ENCODE measurements at regions not wholly inside any gene's neighbourhood (a gene's known extent, or its start where the extent isn't known, plus 50 kb on each side); places are given as distances from the start of the nearest gene placed in this dataset.

- Histone ChIP-seq H4K20me1 (replicated peaks; ENCODE audit: control insufficient read depth, extremely low read depth, insufficient read depth, low read length) (no peaks in the 10 kb centered on the region), H3K9ac (replicated peaks; ENCODE audit: extremely low read depth, insufficient read depth, low read length) (no peak overlapping the region), H3K9me3 (replicated peaks; ENCODE audit: control insufficient read depth, insufficient read depth, low read length) (no peaks in the 10 kb centered on the region), H3K27me3 (ENCODE audit: control insufficient read depth in 2 of 2, insufficient read depth in 2 of 2, low read length in 2 of 2) (peaks cover 0 to 3% of the 10 kb centered on the region in 2 experiments), H3K4me3 (replicated peaks in 1 of 3; ENCODE audit: insufficient read depth in 1 of 3, low read depth in 1 of 3, low read length in 3 of 3) (no peak overlapping the region), H3K27ac (ENCODE audit: insufficient read depth, low read depth, low read length) (no peak overlapping the region), H3K4me2 (ENCODE audit: insufficient read depth, low read length) (no peak overlapping the region), H3K4me1 (ENCODE audit: control insufficient read depth, extremely low read depth, insufficient read depth, low read length) (no peaks in the 10 kb centered on the region), H2AFZ (ENCODE audit: low read depth, low read length) (no peak overlapping the region), H3K36me3 (ENCODE audit: control insufficient read depth in 2 of 2, extremely low read depth in 1 of 2, insufficient read depth in 2 of 2, low read length in 2 of 2) (no peaks in the 10 kb centered on the region), H3K9me1 (replicated peaks; ENCODE audit: control insufficient read depth, extremely low read depth, insufficient read depth, low read length) (no peaks in the 10 kb centered on the region), H3K79me2 (ENCODE audit: control insufficient read depth, insufficient read depth, low read length) (no peaks in the 10 kb centered on the region)
- BruUV-seq (replicated peaks): no TSS peak
- no peak for TF ChIP-seq POLR2AphosphoS5 (IDR thresholded peaks at IDR 0.05; ENCODE audit: insufficient read depth, low read depth, low read length)
- TF ChIP-seq GATA2 (IDR thresholded peaks at IDR 0.05; ENCODE audit: insufficient read depth, insufficient read length, low read depth, low read length): no peak
- no peak for TF ChIP-seq EZH2 (IDR thresholded peaks at IDR 0.05; ENCODE audit: borderline replicate concordance, low read depth, low read length, severe bottlenecking)
- no peak for TF ChIP-seq JUN (IDR thresholded peaks at IDR 0.05; ENCODE audit: borderline replicate concordance, insufficient read depth, insufficient read length, low read depth)
- TF ChIP-seq CTCF (IDR thresholded peaks at IDR 0.05; ENCODE audit: extremely low read depth in 1 of 2, insufficient read depth in 1 of 2, low read depth in 1 of 2, low read length in 2 of 2): no peak
- no peak for TF ChIP-seq FOS (IDR thresholded peaks at IDR 0.05; ENCODE audit: borderline replicate concordance, insufficient read depth, low read length)
- no peak for TF ChIP-seq MYC (IDR thresholded peaks at IDR 0.05; ENCODE audit: low read depth, low read length)
- no peak for TF ChIP-seq MAX (IDR thresholded peaks at IDR 0.05; ENCODE audit: insufficient read depth, insufficient read length)
- TF ChIP-seq POLR2A (IDR thresholded peaks at IDR 0.05; ENCODE audit: low read depth, low read length): no peak
- no peak for DNase-seq (ENCODE audit: low read depth, low spot score)
- ChIA-PET POLR2A (no interaction called here), CTCF (interaction anchor here (1.2 kb wide), 2 partner anchors 9 to 10 kb away, joined by 3 to 4 read pairs; no protein-coding TSS in a partner anchor)
- FAIRE-seq: no peak
- dilution Hi-C loops (cut with MboI; ENCODE audit: extremely low pct_ligation_motif_present, low sequenced_read_pairs): no loop called here
- intact Hi-C loops (cut with micrococcal nuclease): no loop called here
Observed at GRCh38 chr13:23969647-23970046, 72.3 kb upstream of the C1QTNF9B start.

All from endothelial cell of umbilical vein (primary cell).